ENCODE measurements at regions not wholly inside any gene's neighbourhood (a gene's known extent, or its start where the extent isn't known, plus 50 kb on each side); places are given as distances from the start of the nearest gene placed in this dataset.
"Not testable (repeated sequence)": the region's sequence is repeated elsewhere in the genome, so short reads cannot be mapped to it uniquely, and the experiment has no call there.

- Histone ChIP-seq H3K4me1 (ENCODE audit: insufficient read depth, low read length, poor library complexity, severe bottlenecking) (no peaks in the 10 kb centered on the region), H3K27ac (ENCODE audit: low read depth, low read length, poor library complexity, severe bottlenecking) (no peak overlapping the region), H2AFZ (ENCODE audit: low read length) (no peak overlapping the region), H3K9me3 (ENCODE audit: low read length) (no peaks in the 10 kb centered on the region), H3K4me2 (ENCODE audit: low read length) (no peak overlapping the region), H3K79me2 (ENCODE audit: insufficient read depth, low read depth, low read length) (no peaks in the 10 kb centered on the region), H3K36me3 (ENCODE audit: insufficient read depth, low read length) (no peaks in the 10 kb centered on the region), H4K20me1 (ENCODE audit: insufficient read depth, low read length) (no peaks in the 10 kb centered on the region), H3K9me2 (ENCODE audit: insufficient read depth, low read length) (no peaks in the 10 kb centered on the region), H3K4me3 (ENCODE audit: low read depth, low read length, poor library complexity, severe bottlenecking) (no peak overlapping the region)
- intact Hi-C loops (cut with micrococcal nuclease; ENCODE audit: unreplicated experiment) = no loop called here
- no TSS peak for BruUV-seq (replicated peaks)
- no peak for DNase-seq (ENCODE audit: low spot score)
- TF ChIP-seq CTCF (conservative IDR thresholded peaks at IDR 0.05; ENCODE audit: low read length) = no peak
- TF ChIP-seq EZH2phosphoT487 (IDR thresholded peaks at IDR 0.05; ENCODE audit: borderline replicate concordance, low read depth, low read length) = no peak
- POLR2A ChIA-PET = interaction anchor here (0.7 kb wide), 1 partner anchor 29 kb away, joined by 5 read pairs; no protein-coding TSS in a partner anchor
- CTCF ChIA-PET (ENCODE audit: unreplicated experiment) = no interaction called here
Measured at GRCh38 chr3:160049988-160050387, 61.4 kb downstream of the IL12A start.

DNA sequence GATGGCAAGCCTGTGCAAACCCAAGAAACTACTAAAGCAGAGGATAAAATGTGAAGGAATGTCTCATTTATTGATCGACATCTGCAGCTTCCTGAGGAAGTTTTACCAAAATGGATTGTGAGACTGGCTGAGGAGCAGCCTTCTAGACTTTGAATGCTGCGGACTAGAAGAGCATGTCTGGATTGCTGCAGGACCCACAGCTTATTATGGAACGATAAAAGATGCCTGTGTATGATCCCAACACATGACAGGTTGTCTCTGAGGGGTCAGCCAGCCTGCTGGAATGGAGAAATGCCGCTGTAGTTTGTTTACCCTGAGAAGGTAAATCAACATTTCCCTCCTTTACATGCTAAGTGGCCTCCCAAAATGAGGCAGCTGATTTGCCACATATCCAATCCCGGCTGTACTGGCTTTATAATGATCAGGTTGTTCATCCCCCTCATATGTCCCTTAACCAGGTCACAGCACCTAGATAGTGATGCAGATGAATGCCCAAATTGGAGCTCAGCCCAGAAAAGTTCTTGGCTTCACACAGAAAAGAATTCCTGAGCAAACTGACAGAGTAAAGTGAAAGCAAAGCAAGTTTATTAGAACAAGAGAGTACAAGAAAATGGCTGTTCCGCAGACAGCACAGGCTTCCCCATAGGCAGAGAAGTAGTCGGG lies 63.9 kb downstream of the IL12A start:
- ChIA-PET POLR2A (interaction anchor here (0.8 to 1.1 kb wide), 2 partner anchors 10 to 20 kb away, joined by 3 read pairs; no protein-coding TSS in a partner anchor), CTCF (ENCODE audit: unreplicated experiment) (no interaction called here)
- BruUV-seq (replicated peaks) = no TSS peak
- no peaks in the 10 kb centered on the region for H3K9me2 ChIP-seq (ENCODE audit: insufficient read depth, low read length)
- no peak overlapping the region for H3K4me3 ChIP-seq (ENCODE audit: low read depth, low read length, poor library complexity, severe bottlenecking)
- H3K9me3 ChIP-seq (ENCODE audit: low read length) = no peaks in the 10 kb centered on the region
- H2AFZ ChIP-seq (ENCODE audit: low read length) = no peak overlapping the region
- no peaks in the 10 kb centered on the region for H3K4me1 ChIP-seq (ENCODE audit: insufficient read depth, low read length, poor library complexity, severe bottlenecking)
- DNase-seq (ENCODE audit: low spot score) = no peak
- TF ChIP-seq CTCF (conservative IDR thresholded peaks at IDR 0.05; ENCODE audit: low read length) = no peak
- TF ChIP-seq EZH2phosphoT487 (IDR thresholded peaks at IDR 0.05; ENCODE audit: borderline replicate concordance, low read depth, low read length) = no peak
- H4K20me1 ChIP-seq (ENCODE audit: insufficient read depth, low read length) = no peaks in the 10 kb centered on the region
- H3K36me3 ChIP-seq (ENCODE audit: insufficient read depth, low read length) = no peaks in the 10 kb centered on the region
- no peak overlapping the region for H3K27ac ChIP-seq (ENCODE audit: low read depth, low read length, poor library complexity, severe bottlenecking)
- H3K4me2 ChIP-seq (ENCODE audit: low read length) = no peak overlapping the region
- no peaks in the 10 kb centered on the region for H3K79me2 ChIP-seq (ENCODE audit: insufficient read depth, low read depth, low read length)
- intact Hi-C loops (cut with micrococcal nuclease; ENCODE audit: unreplicated experiment) = no loop called here

DNA sequence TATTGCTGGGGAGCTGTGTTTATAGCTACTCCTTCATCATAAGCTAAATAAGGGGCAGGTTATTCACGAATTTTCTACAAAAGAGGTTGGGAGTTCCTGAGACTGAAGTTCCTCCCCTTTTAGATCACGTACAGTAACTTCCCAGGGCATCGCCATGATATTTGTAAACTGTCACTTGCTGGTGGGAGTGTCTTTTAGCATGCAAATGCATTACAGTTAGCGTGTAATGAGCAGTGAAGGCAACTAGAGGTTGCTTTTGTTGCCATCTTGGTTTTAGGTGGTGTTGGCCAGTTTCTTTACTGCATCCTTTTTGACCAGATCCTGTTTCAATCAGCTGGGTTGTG lies 64.4 kb downstream of the IL12A start:
- Histone ChIP-seq H3K27ac (ENCODE audit: low read depth, low read length, poor library complexity, severe bottlenecking) (no peak overlapping the region), H3K4me3 (ENCODE audit: low read depth, low read length, poor library complexity, severe bottlenecking) (no peak overlapping the region), H3K9me2 (ENCODE audit: insufficient read depth, low read length) (no peaks in the 10 kb centered on the region), H3K4me1 (ENCODE audit: insufficient read depth, low read length, poor library complexity, severe bottlenecking) (no peaks in the 10 kb centered on the region), H4K20me1 (ENCODE audit: insufficient read depth, low read length) (no peaks in the 10 kb centered on the region), H3K9me3 (ENCODE audit: low read length) (no peaks in the 10 kb centered on the region), H2AFZ (ENCODE audit: low read length) (no peak overlapping the region), H3K79me2 (ENCODE audit: insufficient read depth, low read depth, low read length) (no peaks in the 10 kb centered on the region), H3K4me2 (ENCODE audit: low read length) (no peak overlapping the region), H3K36me3 (ENCODE audit: insufficient read depth, low read length) (no peaks in the 10 kb centered on the region)
- POLR2A ChIA-PET = interaction anchor here (0.8 to 1.1 kb wide), 2 partner anchors 9 to 20 kb away, joined by 3 read pairs; no protein-coding TSS in a partner anchor
- intact Hi-C loops (cut with micrococcal nuclease; ENCODE audit: unreplicated experiment) = no loop called here
- BruUV-seq (replicated peaks) = no TSS peak
- no peak for TF ChIP-seq EZH2phosphoT487 (IDR thresholded peaks at IDR 0.05; ENCODE audit: borderline replicate concordance, low read depth, low read length)
- no peak for DNase-seq (ENCODE audit: low spot score)
- CTCF ChIA-PET (ENCODE audit: unreplicated experiment) = no interaction called here

- CTCF ChIA-PET (ENCODE audit: unreplicated experiment); H3K9me2 ChIP-seq (ENCODE audit: insufficient read depth, low read length); H3K36me3 ChIP-seq (ENCODE audit: insufficient read depth, low read length); H3K4me2 ChIP-seq (ENCODE audit: low read length); H3K79me2 ChIP-seq (ENCODE audit: insufficient read depth, low read depth, low read length); BruUV-seq (replicated peaks); H3K27ac ChIP-seq (ENCODE audit: low read depth, low read length, poor library complexity, severe bottlenecking); H3K4me3 ChIP-seq (ENCODE audit: low read depth, low read length, poor library complexity, severe bottlenecking); H3K4me1 ChIP-seq (ENCODE audit: insufficient read depth, low read length, poor library complexity, severe bottlenecking); H4K20me1 ChIP-seq (ENCODE audit: insufficient read depth, low read length); intact Hi-C loops (cut with micrococcal nuclease; ENCODE audit: unreplicated experiment); DNase-seq (ENCODE audit: low spot score); H2AFZ ChIP-seq (ENCODE audit: low read length); H3K9me3 ChIP-seq (ENCODE audit: low read length): not testable (repeated sequence)
- POLR2A ChIA-PET = interaction anchor here (0.6 kb wide), 1 partner anchor 61 kb away, joined by 3 read pairs; no protein-coding TSS in a partner anchor
Measured at GRCh38 chr3:160054862-160055261, 66.2 kb downstream of the IL12A start.
